GM18502 (cell line): ENCODE measurements at regions not wholly inside any gene's neighbourhood (a gene's known extent, or its start where the extent isn't known, plus 50 kb on each side); places are given as distances from the start of the nearest gene placed in this dataset.
"Not testable (repeated sequence)": the region's sequence is repeated elsewhere in the genome, so short reads cannot be mapped to it uniquely, and the experiment has no call there.

Experiments used
- ATAC-seq: cut with Tn5 transposase; IDR thresholded peaks from one replicate; pipeline ENCODE4 v1.9.1; 2021; ENCODE audit warnings: mild to moderate bottlenecking; ENCODE audit not compliant: unreplicated experiment, poor library complexity

DNA sequence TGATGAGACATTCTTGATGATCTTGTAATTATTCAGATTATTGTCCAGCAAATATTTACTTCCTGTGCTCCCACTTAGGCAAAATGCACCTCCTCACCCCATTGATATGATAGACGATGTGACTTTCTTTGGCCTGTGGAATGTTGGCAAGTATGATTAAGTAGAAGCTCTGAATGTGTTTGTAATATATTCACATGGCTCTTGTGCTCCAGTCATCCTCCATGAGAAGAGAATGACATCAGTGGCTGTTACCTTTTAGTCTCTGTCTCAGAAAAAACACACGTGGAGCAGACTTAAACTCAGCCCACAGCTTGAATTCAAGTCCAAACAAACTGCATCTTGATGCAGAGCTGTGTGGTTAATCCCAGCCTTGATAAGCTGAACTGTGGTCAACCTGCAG is 984.3 kb upstream of the FBXO33 start:
- ATAC-seq = no peak

DNA sequence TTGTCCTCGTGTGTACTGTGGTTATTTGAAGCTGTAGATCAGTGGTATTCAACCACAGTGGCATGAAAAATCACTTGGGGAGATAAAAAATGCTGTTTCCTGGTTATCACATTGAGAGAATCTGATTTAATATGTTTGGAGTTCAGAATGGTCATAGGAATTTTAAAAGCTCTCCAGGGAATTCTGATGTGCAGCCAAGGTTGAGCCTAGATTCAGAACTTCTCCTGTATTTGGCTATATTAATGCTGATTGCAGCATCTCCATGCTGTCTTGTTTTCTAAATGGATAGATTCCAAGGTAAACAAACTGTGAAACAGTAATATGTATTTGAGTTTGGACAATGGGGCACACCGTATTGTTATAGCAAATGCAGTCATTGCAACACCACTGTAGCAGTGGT is 982.2 kb upstream of the FBXO33 start:
- ATAC-seq = no peak

DNA sequence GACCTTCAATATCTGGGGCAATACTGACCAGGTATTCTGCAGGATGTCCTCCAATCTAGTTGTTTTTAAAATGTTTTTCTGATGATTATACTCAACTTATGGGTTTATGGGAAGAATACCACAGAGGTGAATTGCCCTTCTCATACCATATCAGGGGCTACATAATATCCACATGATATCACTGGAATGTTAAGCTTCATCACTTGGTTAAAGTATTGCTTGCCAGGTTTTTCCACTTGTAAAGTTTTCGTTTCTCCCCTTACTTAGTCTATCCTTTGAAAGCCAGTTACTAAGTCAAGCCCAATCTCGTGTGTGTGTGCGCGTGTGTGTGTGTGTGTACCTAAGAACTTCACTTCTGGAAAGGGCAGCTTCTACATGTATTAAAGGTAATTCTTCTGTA is 980.9 kb upstream of the FBXO33 start:
- no peak for ATAC-seq

DNA sequence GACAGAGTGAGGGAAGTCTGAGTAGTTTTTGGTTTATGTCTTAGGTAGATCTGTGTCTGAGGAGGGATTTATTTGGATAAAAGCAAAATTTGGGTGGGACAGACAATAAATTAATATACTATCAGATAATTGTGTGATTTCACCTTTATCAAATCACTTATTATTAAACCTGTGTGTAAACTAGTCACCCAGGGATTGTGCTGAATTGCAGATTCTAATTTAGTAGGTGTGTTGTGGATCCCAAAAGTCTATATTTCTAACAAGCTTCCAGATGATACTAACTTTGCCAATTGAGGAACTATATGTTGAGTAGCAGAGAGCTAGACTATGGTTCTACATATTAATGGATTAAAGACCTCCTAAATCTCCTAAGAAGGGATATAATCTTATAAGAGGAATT is 978.5 kb upstream of the FBXO33 start:
- no peak for ATAC-seq

DNA sequence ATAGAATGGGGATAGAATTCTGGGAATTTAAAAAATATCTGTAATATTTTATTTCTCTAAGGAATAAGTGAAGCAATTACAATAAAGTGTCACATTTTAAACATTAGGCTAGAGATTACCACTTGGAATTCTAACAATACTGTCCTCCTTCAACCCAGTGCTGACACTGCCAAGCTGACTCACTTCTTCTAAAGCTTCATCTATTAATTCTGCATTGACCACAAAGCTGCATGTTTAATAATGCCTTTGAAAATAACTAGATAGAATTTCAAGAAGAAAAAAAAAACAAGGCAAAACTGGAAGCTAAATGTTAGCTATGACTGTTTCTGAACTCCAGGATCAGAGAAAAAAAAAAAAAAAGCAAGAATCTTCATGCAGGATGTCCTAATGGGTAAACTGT is 970.7 kb upstream of the FBXO33 start:
- ATAC-seq = no peak

DNA sequence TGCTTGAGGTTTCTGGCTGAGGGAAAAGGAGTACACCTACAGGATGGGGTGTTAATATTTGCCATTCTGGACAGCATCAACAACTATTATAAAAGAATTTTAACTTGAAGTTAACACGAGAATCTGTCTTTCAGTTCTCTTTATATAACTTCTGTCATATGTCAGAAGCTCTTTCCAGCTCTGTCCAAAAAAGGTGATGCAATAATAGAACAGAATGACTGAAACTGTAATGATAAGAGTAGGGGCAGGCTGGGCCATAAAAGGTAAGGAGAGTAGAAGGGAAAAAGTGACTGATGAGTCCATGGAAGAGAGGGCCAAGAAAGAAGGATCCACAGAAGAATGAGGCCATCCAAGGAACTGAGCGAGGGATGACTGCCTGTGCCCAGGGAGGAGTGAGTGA is 966.7 kb upstream of the FBXO33 start:
- ATAC-seq = no peak

DNA sequence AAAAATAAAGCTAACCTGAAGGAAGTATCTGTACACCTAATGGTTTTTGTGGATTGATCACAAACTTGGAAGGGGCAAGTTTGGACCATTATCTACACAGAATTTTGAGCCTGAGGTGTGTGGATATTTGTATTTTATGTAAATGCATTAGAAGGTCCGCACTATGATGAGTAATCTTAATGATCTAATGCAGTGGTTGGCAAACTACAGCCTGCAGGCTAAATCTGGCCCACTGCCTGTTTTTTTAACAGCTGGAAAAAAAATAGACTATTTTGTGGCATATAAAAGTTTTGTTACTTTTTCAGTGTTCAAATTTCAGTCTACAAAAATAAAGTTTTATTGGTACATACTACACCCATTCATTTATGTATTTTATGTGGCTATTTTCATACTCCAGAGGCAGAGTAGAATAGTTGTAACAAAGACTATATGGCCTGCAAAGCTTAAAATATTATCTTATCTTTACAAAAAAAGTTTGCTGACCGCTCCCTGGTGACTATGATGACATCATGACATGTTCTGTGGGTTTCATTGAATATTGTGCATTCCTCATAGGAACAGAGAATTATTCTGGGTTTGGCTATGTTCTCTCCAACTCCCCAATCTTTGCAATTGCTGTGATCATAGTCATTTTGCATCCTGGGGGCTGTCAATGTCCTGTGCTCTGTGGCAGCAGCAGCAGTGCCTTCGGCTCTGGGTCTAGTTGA is 962.6 kb upstream of the FBXO33 start:
- ATAC-seq = no peak

DNA sequence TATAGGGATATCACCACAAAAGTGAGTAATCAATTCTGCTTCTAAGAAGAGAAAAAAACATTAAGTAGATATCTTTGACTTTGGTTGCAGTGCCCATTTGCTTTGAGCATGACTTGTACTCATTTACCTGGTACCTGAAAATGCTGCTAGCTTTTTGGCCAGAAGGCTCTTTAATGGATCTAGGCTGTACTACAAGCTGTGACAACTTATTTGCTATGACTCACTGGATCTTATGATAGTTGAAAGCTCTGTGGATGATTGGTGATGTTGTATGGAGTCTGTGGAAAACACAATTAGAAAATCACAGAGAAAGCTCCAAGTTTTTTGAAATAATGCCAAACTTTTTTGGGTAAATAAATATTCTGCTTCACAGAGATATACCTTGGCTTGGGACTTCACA is 960.9 kb upstream of the FBXO33 start:
- ATAC-seq = no peak

DNA sequence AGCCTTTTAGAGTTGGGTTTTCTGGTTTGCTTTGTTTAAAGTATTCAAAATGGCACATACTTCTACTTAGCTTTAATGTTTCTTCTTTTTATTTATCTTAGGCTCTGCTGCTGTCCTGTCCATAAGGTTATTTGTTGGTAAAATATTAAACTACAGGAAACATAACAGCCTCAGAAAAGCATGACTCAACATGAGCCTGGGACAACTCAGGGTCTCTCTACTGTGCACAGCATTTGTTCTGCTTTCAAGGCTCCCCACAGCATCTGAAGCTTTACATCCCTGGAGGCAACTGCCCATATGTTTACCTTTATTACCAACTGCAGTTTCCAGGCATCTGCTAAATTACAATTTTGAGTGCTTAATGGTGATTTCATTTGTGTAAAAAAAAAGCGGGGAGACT is 954.2 kb upstream of the FBXO33 start:
- ATAC-seq = no peak

DNA sequence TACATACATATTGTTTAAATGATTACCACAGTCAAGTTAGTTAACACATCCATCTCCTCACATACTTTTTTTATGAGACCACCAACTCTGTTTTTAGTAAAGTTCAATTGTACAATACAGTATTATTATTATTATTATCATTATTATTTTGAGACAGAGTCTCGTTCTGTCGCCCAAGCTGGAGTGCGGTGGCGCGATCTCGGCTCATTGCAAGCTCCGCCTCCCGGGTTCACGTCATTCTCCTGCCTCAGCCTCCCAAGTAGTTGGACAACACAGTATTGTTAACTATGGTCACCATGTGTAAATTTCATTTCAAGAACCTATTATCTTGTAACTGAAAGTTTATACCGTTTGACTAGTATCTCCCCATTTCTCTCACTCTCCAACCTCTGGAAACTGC is 942.0 kb upstream of the FBXO33 start:
- no peak for ATAC-seq

DNA sequence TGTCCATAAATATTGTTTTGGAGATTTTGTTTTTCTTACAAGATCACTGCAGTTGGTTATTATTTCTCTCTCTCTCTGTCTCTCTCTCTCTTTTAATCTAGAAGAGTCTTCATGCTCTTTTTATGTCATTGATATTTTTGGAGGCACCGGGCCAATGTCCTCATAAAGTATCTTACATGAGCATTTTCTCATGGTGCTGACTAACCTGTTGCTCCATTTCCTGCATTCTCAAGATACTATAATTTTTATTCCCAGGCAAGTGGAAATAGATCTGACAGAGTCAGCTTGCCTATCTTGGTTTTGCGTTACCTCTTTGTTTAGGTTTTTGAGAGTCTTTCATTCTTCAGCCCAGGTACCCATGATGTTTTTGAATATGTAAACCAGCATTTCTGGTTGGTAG is 938.8 kb upstream of the FBXO33 start:
- no peak for ATAC-seq

DNA sequence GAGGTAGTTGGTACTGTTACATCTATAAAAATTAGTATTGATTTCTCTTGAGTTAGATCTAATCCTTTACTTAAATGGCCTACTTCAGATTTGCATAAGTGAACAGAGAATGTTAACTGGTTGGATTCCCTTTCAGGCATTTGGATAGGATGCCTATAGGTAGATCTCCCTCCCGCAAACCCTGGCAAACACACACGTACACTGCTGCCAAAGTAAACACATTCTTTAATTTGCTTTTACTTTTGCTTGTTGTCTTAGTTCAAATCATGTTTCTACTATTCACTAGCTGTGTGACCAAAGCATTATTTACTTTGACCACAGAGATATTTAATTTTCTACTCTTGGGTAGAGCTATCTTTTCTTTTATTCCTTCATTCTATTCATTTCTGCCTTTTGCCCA is 936.1 kb upstream of the FBXO33 start:
- ATAC-seq = no peak

DNA sequence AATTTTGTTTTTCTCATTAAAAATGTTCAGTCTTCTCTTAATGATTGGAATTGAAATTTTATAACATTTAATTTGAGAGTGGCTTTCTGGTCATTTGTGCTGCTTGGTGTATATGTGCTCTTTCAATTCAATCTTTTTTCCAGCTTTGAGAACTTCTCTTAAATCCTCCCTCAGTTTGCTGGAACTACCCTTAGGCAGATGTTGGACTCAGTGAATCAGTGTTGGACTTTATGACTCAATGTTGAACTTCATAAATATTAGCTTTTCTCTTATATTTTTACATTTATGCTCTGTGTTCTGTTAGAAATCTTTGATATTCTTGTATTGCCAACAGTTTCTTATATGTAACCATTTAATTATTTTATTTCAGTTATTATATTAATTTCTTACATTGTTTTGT is 935.5 kb upstream of the FBXO33 start:
- ATAC-seq = no peak

DNA sequence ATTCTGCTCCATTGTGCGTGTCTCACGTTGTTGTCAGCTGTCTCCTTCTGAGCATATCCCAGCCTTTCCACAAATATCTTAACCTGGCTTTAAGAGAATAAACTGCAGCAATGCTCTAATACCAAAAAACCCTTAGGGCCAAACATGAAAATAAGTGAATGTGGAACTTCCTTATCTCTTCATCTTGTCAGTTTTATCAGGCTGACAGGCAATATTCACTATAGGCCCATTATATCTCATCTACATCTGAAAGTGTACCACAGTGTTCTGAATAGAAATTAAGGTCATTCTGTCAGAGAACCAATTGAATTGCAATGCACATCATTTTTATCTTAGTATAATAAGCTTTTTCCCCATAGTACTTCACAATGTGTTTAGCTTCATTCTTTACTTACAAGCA is 933.1 kb upstream of the FBXO33 start:
- ATAC-seq = no peak

DNA sequence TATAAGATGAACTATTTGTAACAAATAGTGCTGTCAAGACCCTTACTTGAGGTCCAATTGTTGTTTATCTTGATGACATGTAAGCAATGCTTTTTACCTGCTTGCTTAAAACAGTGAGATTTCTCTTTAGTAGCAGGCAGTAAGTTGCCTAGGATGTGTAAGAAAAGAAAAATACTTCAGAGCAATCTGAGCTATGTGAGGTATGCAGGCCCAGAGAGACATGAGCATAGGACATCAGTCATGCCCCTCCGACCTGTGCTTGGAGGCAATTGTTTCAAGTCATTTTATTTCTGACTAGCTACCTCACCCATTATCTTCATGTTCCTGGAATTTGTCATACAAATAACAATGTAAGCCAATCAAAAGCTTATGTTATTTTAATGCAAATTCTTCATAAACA is 930.6 kb upstream of the FBXO33 start:
- no peak for ATAC-seq

DNA sequence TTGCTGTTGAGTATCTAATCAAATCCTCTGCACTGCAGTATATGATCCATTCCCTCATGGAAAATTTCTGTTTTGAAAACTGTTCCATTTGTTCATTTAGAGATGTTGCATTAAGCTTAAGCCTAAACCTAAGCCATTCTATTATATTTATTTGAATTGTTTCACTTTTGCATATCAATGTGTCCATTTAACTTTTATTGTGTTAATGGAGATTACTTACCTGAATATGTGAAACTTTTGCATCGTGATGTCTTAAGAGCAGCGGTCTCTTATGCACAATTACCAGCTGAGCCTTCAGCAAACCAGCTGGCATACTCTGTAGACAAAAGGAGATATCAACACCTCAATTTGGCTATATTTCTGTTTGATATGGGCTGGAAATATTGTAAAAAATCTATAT is 922.5 kb upstream of the FBXO33 start:
- no peak for ATAC-seq

DNA sequence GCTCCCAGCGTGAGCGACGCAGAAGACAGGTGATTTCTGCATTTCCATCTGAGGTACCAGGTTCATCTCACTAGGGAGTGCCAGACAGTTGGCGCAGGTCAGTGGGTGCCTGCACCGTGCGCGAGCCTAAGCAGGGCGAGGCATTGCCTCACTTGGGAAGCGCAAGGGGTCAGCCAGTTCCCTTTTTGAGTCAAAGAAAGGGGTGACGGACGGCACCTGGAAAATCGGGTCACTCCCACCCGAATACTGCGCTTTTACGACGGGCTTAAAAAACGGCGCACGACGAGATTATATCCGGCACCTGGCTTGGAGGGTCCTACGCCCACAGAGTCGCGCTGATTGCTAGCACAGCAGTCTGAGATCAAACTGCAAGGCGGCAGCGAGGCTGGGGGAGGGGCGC is 915.9 kb upstream of the FBXO33 start:
- not testable (repeated sequence) for ATAC-seq

DNA sequence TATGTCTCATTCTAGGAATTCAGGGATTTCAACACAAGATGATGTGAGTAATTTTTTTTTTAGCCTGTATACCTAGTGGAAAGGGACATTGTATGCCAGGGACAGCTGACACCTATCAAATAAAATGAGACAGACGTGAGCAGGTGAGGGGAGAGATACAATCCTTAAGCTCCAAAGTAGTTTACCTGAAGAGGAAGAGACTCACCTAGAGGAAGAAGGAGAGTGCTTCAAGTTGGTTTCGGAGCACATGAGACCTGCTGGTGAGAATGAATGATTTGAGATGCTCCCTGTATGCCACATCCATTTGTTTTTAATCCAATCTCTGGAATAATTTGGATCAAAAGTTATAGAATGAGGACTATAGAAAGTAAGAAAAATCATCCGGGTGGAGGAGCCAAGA is 915.4 kb upstream of the FBXO33 start:
- ATAC-seq = no peak

DNA sequence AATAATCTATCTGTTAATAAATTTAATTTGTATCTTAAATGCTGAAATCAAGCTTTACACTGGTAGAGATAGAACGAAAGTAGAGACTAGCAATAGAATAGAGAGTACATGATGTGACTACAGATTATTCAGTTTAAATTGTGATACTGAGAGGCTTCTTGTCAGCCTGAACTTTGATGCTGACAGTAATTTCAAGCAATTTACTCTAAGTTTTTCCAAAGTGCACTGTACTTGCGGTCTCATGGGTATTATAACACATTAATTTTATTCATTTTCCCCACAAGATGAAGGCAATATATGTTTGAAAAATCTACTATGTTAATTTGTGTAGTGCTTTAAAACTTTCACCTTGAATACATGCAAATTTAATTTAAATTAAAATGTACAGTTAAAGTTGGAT is 914.0 kb upstream of the FBXO33 start:
- no peak for ATAC-seq

DNA sequence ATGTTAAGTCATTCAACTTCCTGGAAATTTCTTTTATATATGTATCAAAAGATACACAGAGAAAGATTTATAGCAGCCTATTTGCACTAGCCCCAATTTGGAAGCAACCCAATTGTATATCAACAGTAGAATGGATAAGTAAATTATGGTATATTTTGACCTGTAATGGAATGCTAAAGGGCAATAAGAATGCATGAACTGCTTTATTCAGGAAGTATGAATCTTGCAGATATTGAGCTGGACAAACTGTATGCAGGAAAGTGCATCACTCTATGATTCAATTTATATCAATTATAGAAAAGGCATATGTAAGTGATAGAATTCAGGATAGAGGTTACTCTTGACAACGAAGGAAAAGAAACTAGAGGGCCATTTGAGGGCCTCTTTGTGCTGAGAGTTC is 913.1 kb upstream of the FBXO33 start:
- no peak for ATAC-seq

DNA sequence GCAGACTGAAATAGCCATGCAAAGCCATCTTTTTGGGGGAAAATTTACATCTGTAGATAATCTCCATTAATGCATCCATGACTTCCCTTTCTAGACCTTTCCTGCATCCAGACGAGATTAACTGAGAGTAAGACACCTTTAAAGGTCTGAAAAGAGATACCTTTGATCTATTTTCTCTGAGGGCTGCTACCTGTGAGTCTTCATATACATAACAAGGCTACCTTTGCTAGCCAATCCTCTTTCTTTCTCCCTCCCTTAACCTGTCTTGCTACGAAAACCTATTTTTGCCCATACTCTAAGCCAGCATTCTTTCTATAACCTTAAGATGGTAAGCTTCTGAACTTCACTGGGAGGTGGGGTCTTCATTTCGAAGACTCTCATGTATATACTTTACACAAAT is 908.5 kb upstream of the FBXO33 start:
- no peak for ATAC-seq

DNA sequence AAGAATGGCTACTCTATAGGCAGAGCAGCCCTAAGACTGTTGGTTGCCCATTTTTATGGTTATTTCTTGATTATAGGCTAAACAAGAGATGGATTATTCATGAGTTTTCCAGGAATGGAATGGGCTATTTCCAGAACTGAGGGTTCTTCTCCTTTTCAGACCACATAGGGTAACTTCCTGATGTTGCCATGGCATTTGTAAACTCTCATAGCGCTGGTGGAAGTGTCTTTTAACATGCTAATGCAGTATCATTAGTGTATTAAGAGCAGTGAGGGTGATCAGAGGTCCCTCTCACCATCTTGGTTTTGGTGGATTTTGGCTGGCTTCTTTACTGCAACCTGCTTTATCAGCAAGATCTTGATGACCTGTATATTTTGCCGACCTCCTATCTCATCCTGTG is 904.6 kb upstream of the FBXO33 start:
- no peak for ATAC-seq

DNA sequence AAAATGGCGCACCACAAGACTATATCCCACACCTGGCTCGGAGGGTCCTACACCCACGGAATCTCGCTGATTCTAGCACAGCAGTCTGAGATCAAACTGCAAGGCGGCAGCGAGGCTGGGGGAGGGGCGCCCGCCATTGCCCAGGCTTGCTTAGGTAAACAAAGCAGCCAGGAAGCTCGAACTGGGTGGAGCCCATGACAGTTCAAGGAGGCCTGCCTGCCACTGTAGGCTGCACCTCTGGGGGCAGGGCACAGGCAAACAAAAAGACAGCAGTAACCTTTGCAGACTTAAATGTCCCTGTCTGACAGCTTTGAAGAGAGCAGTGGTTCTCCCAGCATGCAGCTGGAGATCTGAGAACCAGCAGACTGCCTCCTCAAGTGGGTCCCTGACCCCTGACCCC is 894.3 kb upstream of the FBXO33 start:
- not testable (repeated sequence) for ATAC-seq
